Adrenal gland (tissue), 9 donors: ENCODE measurements at regions not wholly inside any gene's neighbourhood (a gene's known extent, or its start where the extent isn't known, plus 50 kb on each side); places are given as distances from the start of the nearest gene placed in this dataset.

ENCODE experiments used
- DNase-seq, 7 donors: peaks; one replicate each; pipeline ENCODE4 v3.0.0-alpha.2; 2019 to 2020
- H3K27ac ChIP-seq, 5 donors: fragments of 200-600 bp; sonication (generic) in 4 of 5; 1 replicate in 3 of 5; 2 replicates in 2 of 5; pipeline versions ENCODE4 v1.5.1 to v1.8.0; 2016 to 2020; ENCODE audit warnings: mild to moderate bottlenecking in 1 of 5
- H3K27me3 ChIP-seq: fragments of 200-600 bp; 2 replicates; pipeline ENCODE4 v1.8.0; 2021
- H3K36me3 ChIP-seq, 2 donors: fragments of 200-600 bp; replicated peaks in 1 of 2; 1 replicate in 1 of 2; 2 replicates in 1 of 2; pipeline versions ENCODE4 v1.5.1 to v1.8.0; 2018 to 2022
- H3K4me1 ChIP-seq, 2 donors: fragments of 200-600 bp; replicated peaks in 1 of 2; 1 replicate in 1 of 2; 2 replicates in 1 of 2; pipeline versions ENCODE4 v1.5.1 to v1.8.0; 2018 to 2021
- H3K4me3 ChIP-seq, 4 donors: fragments of 200-600 bp; sonication (generic) in 3 of 4; one replicate each; pipeline ENCODE4 v1.5.1; 2016 to 2018
- H3K9me3 ChIP-seq, 3 donors: fragments of 200-600 bp; sonication (generic) in 1 of 3; replicated peaks in 1 of 3; 1 replicate in 2 of 3; 2 replicates in 1 of 3; pipeline versions ENCODE4 v1.5.1 to v1.8.0; 2016 to 2021
- CTCF ChIP-seq, 6 experiments: fragments of 450-650 bp in 4 of 6; fragments of 200-600 bp in 2 of 6; sonication (generic) in 1 of 6; IDR thresholded peaks; 1 replicate in 5 of 6; 2 replicates in 1 of 6; pipeline versions ENCODE4 v1.5.1 to v1.8.0; 2016 to 2021; ENCODE audit warnings: antibody characterized with exemption in 6 of 6, mild to moderate bottlenecking in 2 of 6, moderate library complexity in 1 of 6
- POLR2A ChIP-seq, 2 donors: fragments of 450-650 bp; IDR thresholded peaks; one replicate each; pipeline ENCODE4 v1.6.1; 2017; ENCODE audit warnings: antibody characterized with exemption in 2 of 2, mild to moderate bottlenecking in 2 of 2, moderate library complexity in 1 of 2
- WGBS, 4 donors: extraction: QIAGEN DNeasy Blood & Tissue Kit in 2 of 4; methylation state at CpG; one replicate each; pipeline versions ENCODE4 v1.1.5 to v1.1.7; 2013 to 2017; 5-methylcytosine and 5-hydroxymethylcytosine counted together
- intact Hi-C, 2 donors: fragments of 100-400 bp; cut with DNase I; formaldehyde crosslinking; loops; one replicate each; pipeline versions ENCODE4 v1.14.1 to v1.15.0; 2022 to 2023
- donor health status: healthy with polysubstance abuse.
- donor health status: Bipolar disorder and iron deficiency.
- donor health status: DM: yes; HTN: yes; CAD: no.
- donor health status: DM: no; HTN: no; CAD: no.
- donor health status: DM: no; HTN: no; CAD: no.

GRCh38 chr13:95452375-95452774 is 100.1 kb upstream of the CLDN10 start:
- intact Hi-C loops: no loop called here
- no peaks in the 10 kb centered on the region for H3K36me3 ChIP-seq
- TF ChIP-seq CTCF (IDR thresholded peaks at IDR 0.05) (no peak), POLR2A (IDR thresholded peaks at IDR 0.05) (no peak)
- H3K27me3 ChIP-seq: no peaks in the 10 kb centered on the region
- H3K4me1 ChIP-seq: no peaks in the 10 kb centered on the region
- no peak overlapping the region for H3K4me3 ChIP-seq
- WGBS, 4 donors: 19 to 31% (median 28%) methylated on average over 4 of the region's 4 CpGs
- H3K27ac ChIP-seq: no peak overlapping the region
- peak in 1 of 7 donors; percentile 14 for DNase-seq
- no peaks in the 10 kb centered on the region for H3K9me3 ChIP-seq

- DNase-seq: no peak
- intact Hi-C loops: no loop called here
- Histone ChIP-seq H3K36me3 (no peaks in the 10 kb centered on the region), H3K27ac (no peak overlapping the region), H3K4me1 (no peaks in the 10 kb centered on the region), H3K4me3 (no peak overlapping the region), H3K27me3 (no peaks in the 10 kb centered on the region), H3K9me3 (no peaks in the 10 kb centered on the region)
- WGBS, 4 donors: 53 to 74% (median 71%) methylated on average over 1 of the region's 1 CpG
- TF ChIP-seq POLR2A (IDR thresholded peaks at IDR 0.05): no peak
- no peak for TF ChIP-seq CTCF (IDR thresholded peaks at IDR 0.05)
Measured at GRCh38 chr13:95455782-95456181, 96.7 kb upstream of the CLDN10 start.

GRCh38 chr13:95456815-95457214 is 95.7 kb upstream of the CLDN10 start:
- DNase-seq: no peak
- 50 to 71% (median 62%) methylated on average over 3 of the region's 3 CpGs for WGBS, 4 donors
- intact Hi-C loops: no loop called here

GRCh38 chr13:95457294-95457693 is 95.2 kb upstream of the CLDN10 start:
- H3K27ac ChIP-seq: no peak overlapping the region
- DNase-seq: no peak
- no peaks in the 10 kb centered on the region for H3K9me3 ChIP-seq
- H3K4me1 ChIP-seq: peaks cover 0 to 1% of the 10 kb centered on the region in 2 donors
- intact Hi-C loops: no loop called here
- no peak overlapping the region for H3K4me3 ChIP-seq
- WGBS, 4 donors: 43 to 53% (median 46%) methylated on average over 4 of the region's 4 CpGs
- TF ChIP-seq CTCF (IDR thresholded peaks at IDR 0.05) (no peak), POLR2A (IDR thresholded peaks at IDR 0.05) (no peak)
- H3K27me3 ChIP-seq: no peaks in the 10 kb centered on the region
- H3K36me3 ChIP-seq: no peaks in the 10 kb centered on the region

More at GRCh38 chr13:95456815-95457214, 95.7 kb upstream of the CLDN10 start:
- Histone ChIP-seq H3K4me3 (no peak overlapping the region), H3K27ac (no peak overlapping the region), H3K4me1 (no peaks in the 10 kb centered on the region), H3K36me3 (no peaks in the 10 kb centered on the region), H3K27me3 (no peaks in the 10 kb centered on the region), H3K9me3 (no peaks in the 10 kb centered on the region)
- TF ChIP-seq POLR2A (IDR thresholded peaks at IDR 0.05) (no peak), CTCF (IDR thresholded peaks at IDR 0.05) (no peak)
